Loucy (cell line): ENCODE measurements at regions not wholly inside any gene's neighbourhood (a gene's known extent, or its start where the extent isn't known, plus 50 kb on each side); places are given as distances from the start of the nearest gene placed in this dataset.

ENCODE experiments used
- CTCF ChIP-seq: fragments of 200-600 bp; sonication (generic); conservative IDR thresholded peaks from 2 replicates; pipeline ENCODE4 v1.5.1; 2014; ENCODE audit warnings: mild to moderate bottlenecking, antibody characterized with exemption, low read length
- EZH2phosphoT487 ChIP-seq: fragments of 200-600 bp; IDR thresholded peaks from 2 replicates; pipeline ENCODE4 v1.6.1; 2018; ENCODE audit warnings: antibody characterized with exemption, mild to moderate bottlenecking, moderate library complexity, borderline replicate concordance

GRCh38 chr20:12265662-12266061, 348.0 kb downstream of the BTBD3 start:
- TF ChIP-seq CTCF, result no peak
- no peak for TF ChIP-seq EZH2phosphoT487
